Common myeloid progenitor, CD34-positive (primary cell): ENCODE measurements at regions not wholly inside any gene's neighbourhood (a gene's known extent, or its start where the extent isn't known, plus 50 kb on each side); places are given as distances from the start of the nearest gene placed in this dataset.

Source experiments
- CTCF ChIA-PET: fragments of 350-600 bp; sonication (Branson Sonifier 250); formaldehyde crosslinking; loops from one replicate; lab custom pipeline; 2021; ENCODE audit warnings: antibody characterized with exemption; lab: Charles Lee
- POLR2A ChIA-PET: fragments of 350-600 bp; sonication (Branson Sonifier 250); formaldehyde crosslinking; loops from one replicate; lab custom pipeline; 2021; ENCODE audit warnings: antibody characterized with exemption; lab: Charles Lee
- DNase-seq, 3 donors: peaks; one replicate each; pipeline versions ENCODE4 v3.0.0 to v3.0.0-alpha.2; 2013
- H3K27ac ChIP-seq, 2 experiments: 1 replicate in 1 of 2; 2 replicates in 1 of 2; pipeline ENCODE4 v1.7.0; 2013; ENCODE audit warnings: inconsistent platforms in 2 of 2, low read length in 2 of 2, mild to moderate bottlenecking in 2 of 2, low read depth in 1 of 2, moderate library complexity in 1 of 2; ENCODE audit not compliant: severe bottlenecking in 2 of 2, insufficient read depth in 1 of 2, poor library complexity in 1 of 2
- H3K27me3 ChIP-seq, 5 experiments: replicated peaks in 2 of 5; 1 replicate in 3 of 5; 2 replicates in 2 of 5; pipeline versions ENCODE4 v1.6.1 to v1.7.0; 2013; ENCODE audit warnings: low read length in 4 of 5, mild to moderate bottlenecking in 2 of 5, moderate library complexity in 2 of 5, inconsistent platforms in 1 of 5; ENCODE audit not compliant: insufficient read depth in 5 of 5, control insufficient read depth in 4 of 5
- H3K36me3 ChIP-seq, 4 experiments: 1 replicate in 2 of 4; 2 replicates in 2 of 4; pipeline versions ENCODE4 v1.6.1 to v1.7.0; 2013; ENCODE audit warnings: low read length in 3 of 4, control low read depth in 1 of 4, mild to moderate bottlenecking in 1 of 4; ENCODE audit not compliant: control insufficient read depth in 4 of 4, insufficient read depth in 4 of 4
- H3K4me1 ChIP-seq, 4 experiments: 1 replicate in 3 of 4; 2 replicates in 1 of 4; pipeline versions ENCODE4 v1.6.1 to v1.7.1; 2013; ENCODE audit warnings: low read length in 3 of 4, mild to moderate bottlenecking in 3 of 4, control low read depth in 1 of 4, inconsistent platforms in 1 of 4, moderate library complexity in 1 of 4; ENCODE audit not compliant: control insufficient read depth in 4 of 4, insufficient read depth in 4 of 4; ENCODE audit errors: control extremely low read depth in 1 of 4
- H3K4me3 ChIP-seq, 7 experiments: 1 replicate in 4 of 7; 2 replicates in 3 of 7; pipeline versions ENCODE4 v1.5.1 to v1.7.0; 2013; ENCODE audit warnings: mild to moderate bottlenecking in 7 of 7, low read length in 6 of 7, moderate library complexity in 6 of 7, inconsistent platforms in 2 of 7, low read depth in 2 of 7, control low read depth in 1 of 7; ENCODE audit not compliant: insufficient read depth in 4 of 7, control insufficient read depth in 1 of 7; ENCODE audit errors: extremely low read depth in 1 of 7
- H3K9me3 ChIP-seq, 5 experiments: 1 replicate in 4 of 5; 2 replicates in 1 of 5; pipeline versions ENCODE4 v1.6.1 to v1.7.1; 2013; ENCODE audit warnings: low read length in 4 of 5, mild to moderate bottlenecking in 2 of 5, inconsistent platforms in 1 of 5, low read depth in 1 of 5, moderate library complexity in 1 of 5; ENCODE audit not compliant: control insufficient read depth in 4 of 5, insufficient read depth in 2 of 5; ENCODE audit errors: control extremely low read depth in 1 of 5
- WGBS: methylation state at CpG from one replicate; pipeline ENCODE4 v1.1.5; 2013; ENCODE audit not compliant: insufficient coverage; 5-methylcytosine and 5-hydroxymethylcytosine counted together

GRCh38 chr6:26296857-26297648 lies 67.9 kb upstream of the BTN3A2 start:
- DNase-seq = peak in 1 of 3 donors; percentile 36
- H3K27me3 ChIP-seq = no peaks in the 10 kb centered on the region
- POLR2A ChIA-PET = no interaction called here
- no peaks in the 10 kb centered on the region for H3K36me3 ChIP-seq
- CTCF ChIA-PET = no interaction called here
- peaks cover 0 to 5% (median 0%) of the 10 kb centered on the region in 5 experiments for H3K9me3 ChIP-seq
- no peak overlapping the region for H3K4me3 ChIP-seq
- peaks cover 0 to 18% (median 14%) of the 10 kb centered on the region in 4 experiments for H3K4me1 ChIP-seq
- peak overlapping the region in 1 of 2 experiments; percentile 67 for H3K27ac ChIP-seq
- WGBS = 77% methylated on average over 3 of the region's 4 CpGs

GRCh38 chr6:26299286-26300042 lies 65.5 kb upstream of the BTN3A2 start:
- Histone ChIP-seq H3K36me3 (no peaks in the 10 kb centered on the region), H3K27me3 (no peaks in the 10 kb centered on the region), H3K9me3 (peaks cover 0 to 5% (median 0%) of the 10 kb centered on the region in 5 experiments), H3K4me1 (peaks cover 0 to 18% (median 14%) of the 10 kb centered on the region in 4 experiments), H3K4me3 (peak overlapping the region in 1 of 7 experiments; percentile 38), H3K27ac (no peak overlapping the region)
- CTCF ChIA-PET = interaction anchor here (0.9 to 1.0 kb wide), 4 partner anchors 9 to 49 kb away, joined by 3 read pairs; a partner anchor contains a TSS
- DNase-seq = peak in 1 of 3 donors; percentile 47
- POLR2A ChIA-PET = no interaction called here
- 66% methylated on average over 8 of the region's 23 CpGs for WGBS

DNA sequence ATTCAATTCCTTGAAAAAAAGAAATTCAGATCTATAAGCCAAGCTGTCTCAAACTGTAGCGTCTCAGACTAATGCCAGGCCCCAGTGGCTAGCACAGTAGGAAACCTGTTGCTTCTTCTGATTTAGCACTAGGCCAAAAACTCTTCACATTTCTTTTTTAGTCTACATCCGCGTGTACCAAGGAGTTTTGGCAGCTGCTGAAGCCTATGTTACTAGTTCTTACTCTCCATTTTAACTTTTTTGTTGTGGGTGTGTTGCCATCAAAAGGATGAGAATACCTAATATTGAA lies 65.0 kb upstream of the BTN3A2 start:
- Histone ChIP-seq H3K36me3 (no peaks in the 10 kb centered on the region), H3K4me3 (no peak overlapping the region), H3K9me3 (peaks cover 0 to 5% (median 0%) of the 10 kb centered on the region in 5 experiments), H3K4me1 (peaks cover 0 to 18% (median 14%) of the 10 kb centered on the region in 4 experiments), H3K27ac (no peak overlapping the region), H3K27me3 (no peaks in the 10 kb centered on the region)
- CTCF ChIA-PET = interaction anchor here (0.9 to 1.0 kb wide), 3 partner anchors 9 to 49 kb away, joined by 3 read pairs; a partner anchor contains a TSS
- 100% methylated on average over 1 of the region's 3 CpGs for WGBS
- DNase-seq = no peak
- POLR2A ChIA-PET = no interaction called here

GRCh38 chr6:26300359-26300758 lies 64.6 kb upstream of the BTN3A2 start:
- Histone ChIP-seq H3K4me3 (no peak overlapping the region), H3K27ac (no peak overlapping the region), H3K9me3 (peaks cover 0 to 3% (median 0%) of the 10 kb centered on the region in 5 experiments), H3K4me1 (peaks cover 0 to 17% (median 13%) of the 10 kb centered on the region in 4 experiments), H3K27me3 (no peaks in the 10 kb centered on the region), H3K36me3 (no peaks in the 10 kb centered on the region)
- DNase-seq = no peak
- ChIA-PET POLR2A (no interaction called here), CTCF (interaction anchor here (0.9 to 1.0 kb wide), 3 partner anchors 10 to 50 kb away, joined by 3 read pairs; a partner anchor contains a TSS)

- ChIA-PET POLR2A (no interaction called here), CTCF (no interaction called here)
- DNase-seq = no peak
- Histone ChIP-seq H3K36me3 (no peaks in the 10 kb centered on the region), H3K27me3 (no peaks in the 10 kb centered on the region), H3K27ac (no peak overlapping the region), H3K4me3 (no peak overlapping the region), H3K4me1 (peaks cover 0 to 16% (median 10%) of the 10 kb centered on the region in 4 experiments), H3K9me3 (peaks cover 0 to 1% (median 0%) of the 10 kb centered on the region in 5 experiments)
These were observed 64.2 kb upstream of the BTN3A2 start for GRCh38 chr6:26300828-26301227.

DNA sequence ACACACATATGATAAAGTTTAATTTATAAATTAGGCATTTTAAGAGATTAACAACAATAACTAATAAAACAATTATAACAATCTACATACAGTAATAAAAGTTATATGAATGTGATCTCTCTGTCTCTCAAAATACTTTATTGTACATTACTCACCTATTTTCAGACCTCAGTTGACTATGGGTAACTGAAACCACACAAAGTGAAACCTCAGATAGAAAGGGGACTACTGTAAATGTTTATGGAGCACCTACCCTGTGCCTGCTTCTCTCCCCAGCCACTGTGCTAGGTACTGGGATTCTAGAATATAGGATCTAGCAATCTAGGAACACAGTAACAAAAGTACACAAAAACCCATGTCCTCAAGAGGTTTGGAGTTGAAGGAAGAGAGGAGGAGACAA lies 63.4 kb upstream of the BTN3A2 start:
- H3K9me3 ChIP-seq = peaks cover 0 to 1% (median 0%) of the 10 kb centered on the region in 5 experiments
- H3K27me3 ChIP-seq = no peaks in the 10 kb centered on the region
- no peaks in the 10 kb centered on the region for H3K36me3 ChIP-seq
- H3K27ac ChIP-seq = no peak overlapping the region
- ChIA-PET CTCF (no interaction called here), POLR2A (no interaction called here)
- no peak for DNase-seq
- peaks cover 0 to 11% (median 6%) of the 10 kb centered on the region in 4 experiments for H3K4me1 ChIP-seq
- no peak overlapping the region for H3K4me3 ChIP-seq
